PC-9 (cell line): ENCODE measurements at regions not wholly inside any gene's neighbourhood (a gene's known extent, or its start where the extent isn't known, plus 50 kb on each side); places are given as distances from the start of the nearest gene placed in this dataset.

ENCODE experiments used
- EZH2 ChIP-seq: fragments of 200-600 bp; sonication (generic); IDR thresholded peaks from 2 replicates; pipeline ENCODE4 v1.8.0; 2017; ENCODE audit warnings: antibody characterized with exemption, low read depth
- TF ChIP-seq, protein P1 (sequence below): fragments of 200-600 bp; sonication (generic); conservative IDR thresholded peaks from 2 replicates; pipeline ENCODE4 v1.6.1; 2017; ENCODE audit warnings: mixed run types, antibody characterized with exemption, mild to moderate bottlenecking, moderate library complexity

DNA sequence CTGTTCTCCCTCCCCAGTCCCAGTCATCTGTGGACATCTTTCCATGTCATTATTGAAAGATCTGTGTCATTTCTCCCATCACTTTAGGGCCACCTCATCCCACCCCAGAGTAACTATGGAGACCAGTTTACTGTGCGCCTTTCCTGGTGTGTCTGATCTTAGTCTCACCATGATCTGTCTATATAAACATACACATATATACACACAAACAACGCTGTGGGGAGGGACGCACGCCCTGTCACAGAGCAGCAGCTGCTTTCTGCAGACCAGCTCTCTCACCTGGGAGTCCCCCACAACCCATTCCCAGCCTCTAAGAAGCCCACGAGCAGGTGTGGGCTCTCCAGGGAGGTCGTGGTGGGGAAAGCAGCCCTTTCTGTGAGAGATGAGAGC lies 68.1 kb upstream of the TOX2 start:
- TF ChIP-seq, protein P1, sequence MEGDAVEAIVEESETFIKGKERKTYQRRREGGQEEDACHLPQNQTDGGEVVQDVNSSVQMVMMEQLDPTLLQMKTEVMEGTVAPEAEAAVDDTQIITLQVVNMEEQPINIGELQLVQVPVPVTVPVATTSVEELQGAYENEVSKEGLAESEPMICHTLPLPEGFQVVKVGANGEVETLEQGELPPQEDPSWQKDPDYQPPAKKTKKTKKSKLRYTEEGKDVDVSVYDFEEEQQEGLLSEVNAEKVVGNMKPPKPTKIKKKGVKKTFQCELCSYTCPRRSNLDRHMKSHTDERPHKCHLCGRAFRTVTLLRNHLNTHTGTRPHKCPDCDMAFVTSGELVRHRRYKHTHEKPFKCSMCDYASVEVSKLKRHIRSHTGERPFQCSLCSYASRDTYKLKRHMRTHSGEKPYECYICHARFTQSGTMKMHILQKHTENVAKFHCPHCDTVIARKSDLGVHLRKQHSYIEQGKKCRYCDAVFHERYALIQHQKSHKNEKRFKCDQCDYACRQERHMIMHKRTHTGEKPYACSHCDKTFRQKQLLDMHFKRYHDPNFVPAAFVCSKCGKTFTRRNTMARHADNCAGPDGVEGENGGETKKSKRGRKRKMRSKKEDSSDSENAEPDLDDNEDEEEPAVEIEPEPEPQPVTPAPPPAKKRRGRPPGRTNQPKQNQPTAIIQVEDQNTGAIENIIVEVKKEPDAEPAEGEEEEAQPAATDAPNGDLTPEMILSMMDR, result no peak
- no peak for TF ChIP-seq EZH2
